ENCODE measurements at regions not wholly inside any gene's neighbourhood (a gene's known extent, or its start where the extent isn't known, plus 50 kb on each side); places are given as distances from the start of the nearest gene placed in this dataset.
"Not testable (repeated sequence)": the region's sequence is repeated elsewhere in the genome, so short reads cannot be mapped to it uniquely, and the experiment has no call there.

GRCh38 chr4:188434643-188435042, 295.4 kb downstream of the TRIML1 start:
- no peak for TF ChIP-seq CTCF (conservative IDR thresholded peaks at IDR 0.05)
- H3K9me3 Mint-ChIP-seq, result no peaks in the 10 kb centered on the region
- Histone ChIP-seq H3K36me3 (ENCODE audit: control insufficient read depth, insufficient read depth, low read length) (no peaks in the 10 kb centered on the region), H3K4me3 (ENCODE audit: low read length) (no peak overlapping the region), H3K9ac (ENCODE audit: extremely low read depth, low read length, poor library complexity, severe bottlenecking) (no peak overlapping the region), H3K9me3 (ENCODE audit: control insufficient read depth, low read length) (no peaks in the 10 kb centered on the region), H3K27me3 (ENCODE audit: control insufficient read depth, insufficient read depth, low read length, poor library complexity, severe bottlenecking) (no peaks in the 10 kb centered on the region), H3K27ac (ENCODE audit: low read depth, low read length) (peak overlapping the region; percentile 87), H3K4me1 (ENCODE audit: control insufficient read depth, insufficient read depth, low read length) (peaks cover 9% of the 10 kb centered on the region)
- no peaks in the 10 kb centered on the region for H3K36me3 Mint-ChIP-seq (ENCODE audit: low read depth)
- no peak overlapping the region for H3K4me3 Mint-ChIP-seq
- H3K4me1 Mint-ChIP-seq, result peaks cover 21% of the 10 kb centered on the region
- H3K27ac Mint-ChIP-seq, result no peak overlapping the region
- no peak for DNase-seq
- H3K27me3 Mint-ChIP-seq (ENCODE audit: insufficient read depth), result no peaks in the 10 kb centered on the region
- 78 to 95% methylated on average over 5 to 6 of the region's 6 CpGs for WGBS, 2 experiments (ENCODE audit: insufficient coverage in 1 of 2, insufficient read length in 1 of 2)

DNA sequence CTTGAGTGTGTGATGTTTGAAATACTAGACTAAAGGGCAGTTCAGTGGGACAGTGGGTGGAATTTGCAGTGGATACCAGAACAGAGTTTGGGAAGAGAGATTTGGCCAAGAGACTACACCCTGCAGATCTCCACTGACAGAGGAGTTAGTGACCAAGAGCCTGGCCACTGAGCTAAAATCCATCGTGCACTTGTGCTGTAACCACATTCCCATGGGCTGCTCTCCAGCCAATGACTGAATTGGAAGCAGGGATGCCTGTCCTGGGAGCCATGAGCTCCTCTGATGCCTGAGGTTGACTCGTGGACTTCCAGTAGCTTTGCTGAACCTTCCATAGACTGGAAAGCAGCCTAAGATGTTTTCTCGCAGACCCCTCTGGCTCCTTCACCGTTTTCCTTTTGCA, 296.1 kb downstream of the TRIML1 start:
- H3K4me3 Mint-ChIP-seq, result no peak overlapping the region
- Histone ChIP-seq H3K36me3 (ENCODE audit: control insufficient read depth, insufficient read depth, low read length) (no peaks in the 10 kb centered on the region), H3K9ac (ENCODE audit: extremely low read depth, low read length, poor library complexity, severe bottlenecking) (no peak overlapping the region), H3K4me3 (ENCODE audit: low read length) (no peak overlapping the region), H3K4me1 (ENCODE audit: control insufficient read depth, insufficient read depth, low read length) (peaks cover 9% of the 10 kb centered on the region), H3K27ac (ENCODE audit: low read depth, low read length) (no peak overlapping the region), H3K27me3 (ENCODE audit: control insufficient read depth, insufficient read depth, low read length, poor library complexity, severe bottlenecking) (no peaks in the 10 kb centered on the region), H3K9me3 (ENCODE audit: control insufficient read depth, low read length) (no peaks in the 10 kb centered on the region)
- H3K27ac Mint-ChIP-seq, result no peak overlapping the region
- H3K36me3 Mint-ChIP-seq (ENCODE audit: low read depth), result no peaks in the 10 kb centered on the region
- 85 to 95% methylated on average over 4 of the region's 4 CpGs for WGBS, 2 experiments (ENCODE audit: insufficient coverage in 1 of 2, insufficient read length in 1 of 2)
- peaks cover 23% of the 10 kb centered on the region for H3K4me1 Mint-ChIP-seq
- no peak for DNase-seq
- H3K27me3 Mint-ChIP-seq (ENCODE audit: insufficient read depth), result no peaks in the 10 kb centered on the region
- TF ChIP-seq CTCF (conservative IDR thresholded peaks at IDR 0.05), result no peak
- no peaks in the 10 kb centered on the region for H3K9me3 Mint-ChIP-seq

GRCh38 chr4:188437535-188437934, 298.3 kb downstream of the TRIML1 start:
- Histone ChIP-seq H3K36me3 (ENCODE audit: control insufficient read depth, insufficient read depth, low read length) (no peaks in the 10 kb centered on the region), H3K9me3 (ENCODE audit: control insufficient read depth, low read length) (peaks cover 3% of the 10 kb centered on the region), H3K27ac (ENCODE audit: low read depth, low read length) (no peak overlapping the region), H3K9ac (ENCODE audit: extremely low read depth, low read length, poor library complexity, severe bottlenecking) (no peak overlapping the region), H3K4me3 (ENCODE audit: low read length) (no peak overlapping the region), H3K27me3 (ENCODE audit: control insufficient read depth, insufficient read depth, low read length, poor library complexity, severe bottlenecking) (no peaks in the 10 kb centered on the region), H3K4me1 (ENCODE audit: control insufficient read depth, insufficient read depth, low read length) (peaks cover 9% of the 10 kb centered on the region)
- DNase-seq, result no peak
- H3K4me3 Mint-ChIP-seq, result no peak overlapping the region
- H3K36me3 Mint-ChIP-seq (ENCODE audit: low read depth), result no peaks in the 10 kb centered on the region
- 90% methylated on average over 3 of the region's 5 CpGs; no CpG with 5 or more reads in 1 of the 2 experiments for WGBS, 2 experiments (ENCODE audit: insufficient coverage in 1 of 2, insufficient read length in 1 of 2)
- H3K27me3 Mint-ChIP-seq (ENCODE audit: insufficient read depth), result no peaks in the 10 kb centered on the region
- TF ChIP-seq CTCF (conservative IDR thresholded peaks at IDR 0.05), result no peak
- peaks cover 3% of the 10 kb centered on the region for H3K9me3 Mint-ChIP-seq
- no peak overlapping the region for H3K27ac Mint-ChIP-seq
- H3K4me1 Mint-ChIP-seq, result peaks cover 23% of the 10 kb centered on the region

- WGBS, 2 experiments (ENCODE audit: insufficient coverage in 1 of 2, insufficient read length in 1 of 2), result 90 to 93% methylated on average over 4 to 5 of the region's 5 CpGs
- H3K4me3 ChIP-seq (ENCODE audit: low read length); H3K36me3 Mint-ChIP-seq (ENCODE audit: low read depth); H3K27me3 ChIP-seq (ENCODE audit: control insufficient read depth, insufficient read depth, low read length, poor library complexity, severe bottlenecking); H3K27me3 Mint-ChIP-seq (ENCODE audit: insufficient read depth); H3K9ac ChIP-seq (ENCODE audit: extremely low read depth, low read length, poor library complexity, severe bottlenecking); H3K4me1 ChIP-seq (ENCODE audit: control insufficient read depth, insufficient read depth, low read length); H3K9me3 Mint-ChIP-seq; H3K27ac ChIP-seq (ENCODE audit: low read depth, low read length); DNase-seq; H3K36me3 ChIP-seq (ENCODE audit: control insufficient read depth, insufficient read depth, low read length): not testable (repeated sequence)
- peak overlapping the region; percentile 4 for H3K4me3 Mint-ChIP-seq
- H3K9me3 ChIP-seq (ENCODE audit: control insufficient read depth, low read length), result peaks cover 11% of the 10 kb centered on the region
- H3K27ac Mint-ChIP-seq, result peak overlapping the region; percentile 11
- H3K4me1 Mint-ChIP-seq, result peaks cover 23% of the 10 kb centered on the region
Measured at GRCh38 chr4:188438391-188438824, 299.2 kb downstream of the TRIML1 start.

Measured in endodermal cell (in vitro differentiated cells).